Testis (tissue), 2 donors: ENCODE measurements at regions not wholly inside any gene's neighbourhood (a gene's known extent, or its start where the extent isn't known, plus 50 kb on each side); places are given as distances from the start of the nearest gene placed in this dataset.
A peak's percentile ranks its signal among the peaks of the same experiment; 100 is the strongest.

Source experiments
- DNase-seq: peaks from one replicate; pipeline ENCODE4 v3.0.0-alpha.2; 2019
- H3K27ac ChIP-seq, 2 donors: fragments of 200-600 bp; sonication (generic); one replicate each; pipeline ENCODE4 v1.5.1; 2019
- H3K27me3 ChIP-seq: fragments of 200-600 bp; sonication (generic); one replicate; pipeline ENCODE4 v1.5.1; 2019
- H3K36me3 ChIP-seq: fragments of 200-600 bp; sonication (generic); one replicate; pipeline ENCODE4 v1.5.1; 2017; ENCODE audit warnings: low read depth; ENCODE audit errors: missing control alignments
- H3K4me1 ChIP-seq: fragments of 200-600 bp; sonication (generic); one replicate; pipeline ENCODE4 v1.5.1; 2019
- H3K4me3 ChIP-seq, 2 donors: fragments of 200-600 bp; sonication (generic); one replicate each; pipeline ENCODE4 v1.5.1; 2017 to 2019
- H3K9me3 ChIP-seq: fragments of 200-600 bp; sonication (generic); one replicate; pipeline ENCODE4 v1.5.1; 2017
- CTCF ChIP-seq, 3 experiments: fragments of 450-650 bp in 2 of 3; fragments of 200-600 bp in 1 of 3; sonication (generic) in 1 of 3; IDR thresholded peaks; one replicate each; pipeline ENCODE4 v1.5.1; 2016 to 2019; ENCODE audit warnings: antibody characterized with exemption in 3 of 3, mild to moderate bottlenecking in 2 of 3, moderate library complexity in 1 of 3
- POLR2A ChIP-seq: fragments of 450-650 bp; IDR thresholded peaks from one replicate; pipeline ENCODE4 v1.6.1; 2017; ENCODE audit warnings: antibody characterized with exemption, mild to moderate bottlenecking, moderate library complexity
- WGBS, 2 donors: methylation state at CpG; one replicate each; pipeline ENCODE4 v1.1.5; 2018; 5-methylcytosine and 5-hydroxymethylcytosine counted together
- intact Hi-C: fragments of 100-400 bp; cut with DNase I; formaldehyde crosslinking; loops from one replicate; pipeline ENCODE4 v1.15.1; 2023; ENCODE audit warnings: low total_unique reads

GRCh38 chr19:31223740-31224534, 125.3 kb downstream of the TSHZ3 start:
- Histone ChIP-seq H3K4me3 (no peak overlapping the region), H3K9me3 (no peaks in the 10 kb centered on the region), H3K27ac (no peak overlapping the region), H3K27me3 (no peaks in the 10 kb centered on the region), H3K4me1 (no peaks in the 10 kb centered on the region), H3K36me3 (no peaks in the 10 kb centered on the region)
- WGBS, 2 donors = 59% methylated on average over 9 of the region's 9 CpGs
- no peak for DNase-seq
- intact Hi-C loops = no loop called here
- TF ChIP-seq CTCF (IDR thresholded peaks at IDR 0.05) (no peak), POLR2A (no peak)

- no peaks in the 10 kb centered on the region for H3K36me3 ChIP-seq
- no peaks in the 10 kb centered on the region for H3K4me1 ChIP-seq
- 71 to 81% methylated on average over 2 of the region's 2 CpGs for WGBS, 2 donors
- no peak overlapping the region for H3K27ac ChIP-seq
- no peak for DNase-seq
- H3K9me3 ChIP-seq = no peaks in the 10 kb centered on the region
- intact Hi-C loops = no loop called here
- H3K27me3 ChIP-seq = no peaks in the 10 kb centered on the region
- TF ChIP-seq POLR2A = no peak
- TF ChIP-seq CTCF (IDR thresholded peaks at IDR 0.05) = no peak
- no peak overlapping the region for H3K4me3 ChIP-seq
Measured at GRCh38 chr19:31220540-31220939, 128.7 kb downstream of the TSHZ3 start.

- Histone ChIP-seq H3K27ac (no peak overlapping the region), H3K4me1 (no peaks in the 10 kb centered on the region), H3K9me3 (no peaks in the 10 kb centered on the region), H3K36me3 (no peaks in the 10 kb centered on the region), H3K4me3 (peak overlapping the region in 1 of 2 donors; percentile 5), H3K27me3 (no peaks in the 10 kb centered on the region)
- DNase-seq = no peak
- WGBS, 2 donors = 76 to 92% methylated on average over 2 of the region's 2 CpGs
- no peak for TF ChIP-seq CTCF (IDR thresholded peaks at IDR 0.05)
- TF ChIP-seq POLR2A = no peak
- intact Hi-C loops = no loop called here
Measured at GRCh38 chr19:31214997-31215396, 134.2 kb downstream of the TSHZ3 start.

GRCh38 chr19:31214086-31214485, 135.2 kb downstream of the TSHZ3 start:
- no peaks in the 10 kb centered on the region for H3K9me3 ChIP-seq
- H3K27ac ChIP-seq = no peak overlapping the region
- intact Hi-C loops = no loop called here
- peak; percentile 53 for DNase-seq
- 52 to 59% methylated on average over 9 of the region's 9 CpGs for WGBS, 2 donors
- H3K4me3 ChIP-seq = peak overlapping the region in 1 of 2 donors; percentile 5
- TF ChIP-seq POLR2A (no peak), CTCF (IDR thresholded peaks at IDR 0.05) (no peak)
- no peaks in the 10 kb centered on the region for H3K36me3 ChIP-seq
- H3K27me3 ChIP-seq = no peaks in the 10 kb centered on the region
- H3K4me1 ChIP-seq = no peaks in the 10 kb centered on the region

- intact Hi-C loops = no loop called here
- Histone ChIP-seq H3K27ac (no peak overlapping the region), H3K27me3 (no peaks in the 10 kb centered on the region), H3K4me3 (no peak overlapping the region), H3K4me1 (no peaks in the 10 kb centered on the region), H3K36me3 (no peaks in the 10 kb centered on the region), H3K9me3 (no peaks in the 10 kb centered on the region)
- 94 to 95% methylated on average over 3 of the region's 3 CpGs for WGBS, 2 donors
- TF ChIP-seq CTCF (IDR thresholded peaks at IDR 0.05) (no peak), POLR2A (no peak)
- no peak for DNase-seq
Measured at GRCh38 chr19:31211088-31211487, 138.1 kb downstream of the TSHZ3 start.
